GM21367 (cell line): ENCODE measurements at regions not wholly inside any gene's neighbourhood (a gene's known extent, or its start where the extent isn't known, plus 50 kb on each side); places are given as distances from the start of the nearest gene placed in this dataset.
A peak's percentile ranks its signal among the peaks of the same experiment; 100 is the strongest.

Experiments used
- ATAC-seq: cut with Tn5 transposase; IDR thresholded peaks from one replicate; pipeline ENCODE4 v1.9.1; 2021; ENCODE audit not compliant: unreplicated experiment

DNA sequence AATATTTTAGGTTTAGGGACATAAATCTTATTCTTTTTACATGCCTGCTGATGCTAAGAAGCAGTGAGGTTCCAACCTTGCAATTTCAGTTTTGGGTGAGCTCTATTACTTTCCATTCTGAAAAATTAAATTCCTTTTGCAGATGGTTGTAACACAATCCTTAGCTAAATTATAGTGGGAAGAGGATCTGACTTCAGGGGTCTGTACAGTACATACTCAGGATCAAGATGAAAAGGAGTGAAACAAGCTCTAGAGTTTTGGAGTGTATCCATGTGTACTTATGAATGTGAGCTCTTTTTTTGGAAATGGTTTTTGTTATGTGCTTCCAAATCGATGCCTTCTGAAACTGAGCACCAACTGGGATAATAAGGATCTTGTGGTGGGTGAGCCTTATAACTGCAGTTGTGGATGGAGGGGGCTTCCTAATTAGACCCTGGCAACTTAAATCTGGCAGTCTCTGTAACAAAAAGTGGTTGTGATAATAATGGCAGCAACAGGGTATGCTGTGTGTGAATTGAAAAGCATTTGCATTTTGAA is 218.8 kb upstream of the MAP3K7 start:
- ATAC-seq: no peak

GRCh38 chr6:90803956-90804355 is 217.1 kb upstream of the MAP3K7 start:
- ATAC-seq: no peak

DNA sequence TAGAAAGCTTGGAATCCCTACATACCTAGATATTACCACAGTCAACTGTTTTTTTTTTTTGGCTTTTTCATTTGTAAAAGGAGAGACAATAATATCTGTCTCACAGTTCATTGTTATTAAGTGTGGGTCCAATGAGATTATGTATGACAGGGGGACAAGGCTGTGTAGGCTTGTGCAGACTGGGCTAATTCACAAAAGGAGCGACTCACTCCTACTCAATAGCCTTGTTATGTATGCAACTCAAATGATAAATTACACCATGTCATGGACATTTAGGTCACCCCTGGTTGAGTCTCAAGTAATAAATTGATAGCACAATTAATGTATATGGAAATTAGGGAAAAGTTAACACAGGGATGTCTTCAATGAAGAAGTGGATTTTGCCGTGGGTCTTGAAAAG is 208.2 kb upstream of the MAP3K7 start:
- no peak for ATAC-seq

- no peak for ATAC-seq
Measured at GRCh38 chr6:90793771-90794170, 206.9 kb upstream of the MAP3K7 start.

GRCh38 chr6:90790696-90791095 is 203.8 kb upstream of the MAP3K7 start:
- no peak for ATAC-seq

- ATAC-seq: no peak
Measured at GRCh38 chr6:90790058-90790457, 203.2 kb upstream of the MAP3K7 start.

DNA sequence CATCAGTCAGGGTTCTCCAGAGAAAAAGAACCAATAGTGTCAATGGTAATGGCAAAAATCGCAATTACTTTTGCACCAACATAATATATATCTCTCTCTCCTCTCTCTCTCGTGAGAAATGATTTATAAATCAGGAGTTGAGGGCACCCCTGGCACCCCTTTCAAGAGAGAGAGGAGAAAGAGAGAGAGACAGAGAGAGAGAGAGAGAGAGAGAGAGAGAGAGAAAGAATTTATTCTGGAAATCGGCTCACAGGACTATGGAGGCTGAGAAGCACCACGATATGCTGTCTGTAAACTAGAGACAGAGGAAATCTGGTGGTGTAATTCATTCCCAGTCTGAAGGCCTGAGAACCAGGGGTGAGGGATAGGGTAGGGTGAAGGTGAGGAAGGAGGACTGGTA is 201.9 kb upstream of the MAP3K7 start:
- ATAC-seq: no peak

GRCh38 chr6:90787446-90787845 is 200.6 kb upstream of the MAP3K7 start:
- no peak for ATAC-seq

DNA sequence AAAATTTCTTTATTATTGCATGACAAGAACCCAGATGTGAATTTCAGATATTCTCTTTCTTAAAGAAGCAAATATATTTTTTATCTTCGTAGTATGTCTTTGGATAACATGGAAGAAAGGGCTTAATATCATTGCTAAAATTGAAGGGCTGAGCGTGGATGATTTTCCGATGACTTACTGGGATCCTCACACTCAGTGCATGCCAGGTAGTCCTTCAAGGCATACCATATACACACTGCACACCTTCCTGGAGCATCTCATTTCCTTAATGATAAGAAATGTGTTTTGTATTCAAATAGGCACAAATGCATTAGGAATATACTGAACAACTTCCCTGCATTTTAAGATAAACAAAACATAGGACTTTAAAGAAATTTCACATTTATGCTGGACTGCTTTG is 193.9 kb upstream of the MAP3K7 start:
- ATAC-seq: no peak

- no peak for ATAC-seq
Measured at GRCh38 chr6:90780141-90780540, 193.3 kb upstream of the MAP3K7 start.

DNA sequence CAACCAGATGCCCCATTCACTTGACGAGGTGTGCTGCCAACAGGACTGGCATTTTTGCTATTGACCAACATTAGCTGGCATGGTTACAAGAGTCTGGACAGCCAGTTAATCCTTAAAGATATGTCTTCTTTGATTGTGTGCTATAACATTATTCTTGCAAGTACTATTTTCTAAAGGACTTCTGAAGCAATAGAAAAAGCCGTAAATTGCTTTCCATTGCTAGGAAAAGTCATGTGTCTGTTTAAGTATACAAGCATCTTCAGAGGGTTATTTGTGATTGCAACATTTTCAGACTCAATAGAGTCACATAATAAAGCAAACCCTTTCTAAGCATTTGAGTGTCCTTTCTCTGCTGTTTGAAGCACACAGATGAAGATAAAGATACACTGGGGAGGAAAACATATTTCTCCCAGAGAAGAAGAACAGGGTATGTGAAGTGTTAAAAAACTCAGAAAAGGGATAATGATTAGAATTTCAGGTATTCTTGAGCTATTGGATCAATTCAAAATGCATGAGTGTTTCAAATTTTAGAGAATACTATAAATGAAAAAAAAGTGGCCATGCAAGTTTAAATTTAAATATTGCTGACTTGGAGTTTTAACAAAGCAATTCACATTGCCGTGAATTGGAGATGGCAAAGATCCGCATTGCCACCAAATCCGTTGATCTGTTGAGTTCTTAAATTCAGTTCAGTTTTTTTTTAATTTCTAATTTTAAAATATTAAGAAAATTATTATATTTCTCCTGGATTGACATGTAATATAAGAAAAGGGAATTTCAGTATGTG is 191.7 kb upstream of the MAP3K7 start:
- no peak for ATAC-seq

- no peak for ATAC-seq
Measured at GRCh38 chr6:90770778-90771177, 183.9 kb upstream of the MAP3K7 start.

GRCh38 chr6:90765895-90766294 is 179.0 kb upstream of the MAP3K7 start:
- no peak for ATAC-seq

GRCh38 chr6:90765491-90765890 is 178.6 kb upstream of the MAP3K7 start:
- ATAC-seq: no peak

- ATAC-seq: no peak
Measured at GRCh38 chr6:90764001-90764400, 177.1 kb upstream of the MAP3K7 start.

DNA sequence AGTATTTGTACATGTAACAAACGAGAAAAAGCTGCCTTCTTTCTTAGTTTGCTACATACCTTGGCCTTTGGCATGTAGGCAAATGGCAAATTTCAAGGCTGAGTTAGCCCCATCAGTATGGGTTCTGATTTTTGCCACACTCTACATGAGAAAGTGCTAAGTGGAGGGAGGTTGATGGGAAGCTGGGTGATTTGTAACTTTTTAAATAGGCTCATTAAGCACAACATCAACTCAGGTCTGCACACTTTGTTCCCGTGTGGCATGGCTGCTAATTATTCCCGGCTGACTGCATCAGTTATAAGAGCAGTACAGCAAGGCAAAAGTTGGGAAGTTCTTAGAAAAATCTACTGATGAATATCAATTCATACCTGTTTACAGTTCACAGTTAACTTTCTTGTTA is 172.8 kb upstream of the MAP3K7 start:
- ATAC-seq: no peak

- ATAC-seq: no peak
Measured at GRCh38 chr6:90758741-90759140, 171.9 kb upstream of the MAP3K7 start.

DNA sequence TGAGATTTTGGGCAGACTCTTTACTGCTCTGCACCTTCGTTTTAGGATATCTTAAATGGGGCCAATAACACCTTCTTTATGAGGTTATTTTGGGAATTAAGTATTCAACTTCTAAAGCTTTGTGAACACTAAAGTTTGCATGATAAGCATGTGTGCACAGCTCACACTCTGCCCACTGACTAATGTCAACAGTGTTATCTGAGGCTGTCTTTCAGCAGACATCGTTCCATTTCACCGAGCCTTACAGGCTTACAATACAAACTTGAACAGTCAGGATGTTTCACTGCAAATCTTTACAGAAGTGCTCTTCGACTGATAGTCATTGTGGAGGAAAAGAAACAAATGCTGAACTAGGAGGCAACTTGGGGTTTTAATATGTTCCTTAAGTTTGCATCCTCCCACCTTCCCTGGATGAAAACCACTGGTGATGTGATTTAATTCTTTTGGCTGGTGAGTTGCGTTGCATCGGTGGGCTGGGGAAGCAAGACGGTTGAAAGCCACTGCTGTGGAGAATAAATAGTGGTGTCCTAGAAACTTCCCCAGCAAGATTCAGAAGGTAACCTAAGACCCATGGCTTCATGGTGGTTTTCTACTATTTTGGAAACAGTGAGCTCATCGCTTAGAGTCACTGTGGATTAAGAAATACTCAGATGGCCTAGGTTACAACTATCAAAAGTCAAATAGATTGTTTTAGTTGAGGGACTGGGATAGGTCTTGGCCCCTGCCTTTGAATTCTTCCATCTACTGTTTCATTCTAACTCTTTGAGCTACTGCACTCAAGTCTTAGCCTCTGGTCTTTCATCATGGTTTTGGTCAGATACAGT is 167.2 kb upstream of the MAP3K7 start:
- ATAC-seq: no peak

- ATAC-seq: no peak
Measured at GRCh38 chr6:90739802-90740201, 152.9 kb upstream of the MAP3K7 start.

DNA sequence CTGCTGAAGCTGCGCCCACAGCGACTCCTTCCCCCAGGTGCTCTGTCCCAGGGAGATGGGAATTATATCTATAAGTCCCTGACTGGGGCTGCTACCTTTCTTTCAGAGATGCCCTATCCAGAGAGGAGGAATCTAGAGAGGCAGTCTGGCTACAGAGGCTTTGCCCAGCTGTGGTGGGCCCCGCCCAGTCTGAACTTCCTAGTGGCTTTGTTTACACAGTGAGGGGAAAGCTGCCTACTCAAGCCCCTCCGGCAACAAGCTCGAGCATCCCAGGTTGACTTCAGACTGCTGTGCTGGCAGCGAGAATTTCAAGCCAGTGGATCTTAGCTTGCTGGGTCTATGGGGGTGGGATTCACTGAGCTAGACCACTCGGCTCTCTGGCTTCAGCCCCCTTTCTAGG is 152.5 kb upstream of the MAP3K7 start:
- no peak for ATAC-seq

DNA sequence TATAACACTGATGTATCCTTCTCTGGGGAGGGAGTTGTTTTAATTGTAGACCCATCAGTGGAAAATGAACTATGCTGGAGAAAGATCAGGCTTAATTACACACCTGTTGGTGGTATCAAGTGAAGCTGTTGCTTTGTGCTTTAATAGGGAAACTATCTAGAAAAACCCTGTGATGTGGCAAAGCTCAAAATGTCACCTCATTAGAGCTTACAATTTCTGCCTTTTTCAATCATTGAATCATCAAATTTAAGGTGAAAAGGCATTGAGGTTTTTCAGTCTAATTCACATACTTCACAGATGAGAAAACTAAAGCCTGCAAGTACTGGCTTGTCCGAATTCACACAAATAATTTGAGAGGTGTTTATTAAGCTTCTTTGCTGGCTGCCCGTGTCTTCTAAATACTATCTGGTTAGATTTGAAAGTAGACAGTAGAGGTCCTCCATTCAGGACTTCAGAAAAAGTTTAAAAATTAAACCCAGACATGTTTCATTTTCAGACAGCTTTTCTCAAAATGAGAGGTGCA is 143.3 kb upstream of the MAP3K7 start:
- ATAC-seq: peak; percentile 68

- ATAC-seq: no peak
Measured at GRCh38 chr6:90729057-90729456, 142.2 kb upstream of the MAP3K7 start.
